GM13977 (cell line): ENCODE measurements at regions not wholly inside any gene's neighbourhood (a gene's known extent, or its start where the extent isn't known, plus 50 kb on each side); places are given as distances from the start of the nearest gene placed in this dataset.

Experiments used
- DNase-seq: peaks from one replicate; pipeline ENCODE4 v3.0.0; 2012; ENCODE audit warnings: low spot score
- in situ Hi-C: fragments of 300-500 bp; cut with MboI; formaldehyde crosslinking; loops from one replicate; pipeline ENCODE4 v1.12.0; 2022; ENCODE audit warnings: low sequenced_read_pairs, low pct_unique_long_range_greater_than_20kb, mixed read lengths, inconsistent platforms; ENCODE audit not compliant: unreplicated experiment
- TF ChIP-seq, protein P1 (sequence below): IDR thresholded peaks from 2 replicates; pipeline ENCODE4 v1.5.1; 2012; ENCODE audit warnings: mild to moderate bottlenecking, control low read depth; ENCODE audit not compliant: insufficient read depth; ENCODE audit errors: extremely low read depth, missing control alignments

DNA sequence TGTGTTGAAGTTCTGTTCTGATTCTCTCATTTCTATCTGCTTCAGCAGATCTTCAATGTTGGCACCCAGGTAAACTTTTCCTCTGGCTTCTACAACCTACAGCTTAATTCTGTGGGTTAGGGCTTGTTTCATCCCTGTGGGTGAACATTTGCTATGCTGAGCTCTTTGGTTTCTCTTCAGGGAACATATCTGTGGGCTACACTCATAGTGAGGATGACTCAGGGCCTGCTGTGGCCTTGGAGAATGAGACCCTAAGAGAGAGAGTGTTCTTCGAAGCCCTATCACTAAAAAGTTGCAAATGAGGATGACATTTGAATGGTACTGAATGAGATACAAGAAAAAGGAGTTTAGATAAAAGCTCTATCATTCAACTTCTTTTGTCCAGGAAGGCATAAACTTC is 346.2 kb upstream of the CBLB start:
- no peak for DNase-seq
- in situ Hi-C loops = no loop called here
- TF ChIP-seq, protein P1, sequence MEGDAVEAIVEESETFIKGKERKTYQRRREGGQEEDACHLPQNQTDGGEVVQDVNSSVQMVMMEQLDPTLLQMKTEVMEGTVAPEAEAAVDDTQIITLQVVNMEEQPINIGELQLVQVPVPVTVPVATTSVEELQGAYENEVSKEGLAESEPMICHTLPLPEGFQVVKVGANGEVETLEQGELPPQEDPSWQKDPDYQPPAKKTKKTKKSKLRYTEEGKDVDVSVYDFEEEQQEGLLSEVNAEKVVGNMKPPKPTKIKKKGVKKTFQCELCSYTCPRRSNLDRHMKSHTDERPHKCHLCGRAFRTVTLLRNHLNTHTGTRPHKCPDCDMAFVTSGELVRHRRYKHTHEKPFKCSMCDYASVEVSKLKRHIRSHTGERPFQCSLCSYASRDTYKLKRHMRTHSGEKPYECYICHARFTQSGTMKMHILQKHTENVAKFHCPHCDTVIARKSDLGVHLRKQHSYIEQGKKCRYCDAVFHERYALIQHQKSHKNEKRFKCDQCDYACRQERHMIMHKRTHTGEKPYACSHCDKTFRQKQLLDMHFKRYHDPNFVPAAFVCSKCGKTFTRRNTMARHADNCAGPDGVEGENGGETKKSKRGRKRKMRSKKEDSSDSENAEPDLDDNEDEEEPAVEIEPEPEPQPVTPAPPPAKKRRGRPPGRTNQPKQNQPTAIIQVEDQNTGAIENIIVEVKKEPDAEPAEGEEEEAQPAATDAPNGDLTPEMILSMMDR = no peak

DNA sequence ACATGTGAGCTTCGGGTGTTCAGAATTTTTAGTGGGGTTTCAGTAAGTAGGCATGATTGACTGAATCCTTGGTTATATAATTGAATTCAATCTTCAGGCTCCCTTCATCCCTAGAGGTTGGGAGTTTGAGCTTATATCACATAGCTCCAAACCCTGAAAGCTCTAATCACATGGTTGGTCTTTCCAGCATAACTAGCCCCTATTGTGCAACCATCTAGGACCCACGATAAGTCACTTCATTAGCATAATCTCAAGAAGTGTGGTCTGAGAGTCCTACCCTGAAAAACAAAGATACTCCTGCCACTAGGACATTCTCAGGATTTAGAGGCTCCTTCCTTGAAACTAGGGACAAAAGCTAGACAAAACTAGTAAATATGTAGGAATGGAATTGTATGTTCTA is 348.9 kb upstream of the CBLB start:
- DNase-seq = no peak
- in situ Hi-C loops = no loop called here
- TF ChIP-seq, protein P1 = no peak

DNA sequence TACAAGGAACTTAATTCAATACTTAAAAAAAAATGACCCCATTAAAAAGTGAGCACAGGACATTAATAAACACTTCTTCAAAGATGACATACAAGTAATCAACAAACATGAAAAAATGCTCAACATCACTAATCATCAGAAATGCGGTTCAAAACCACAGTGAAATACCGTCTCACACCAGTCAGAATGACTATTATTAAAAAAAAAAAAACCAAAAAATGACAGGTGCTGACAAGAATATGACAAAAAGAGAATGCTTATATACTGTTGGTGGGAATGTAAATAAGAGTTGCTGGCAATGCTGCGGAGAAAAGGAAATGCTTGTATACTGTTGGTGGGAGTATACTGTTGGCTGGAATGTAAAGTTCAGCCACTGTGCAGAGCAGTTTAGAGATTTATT is 358.3 kb upstream of the CBLB start:
- in situ Hi-C loops = no loop called here
- no peak for DNase-seq
- TF ChIP-seq, protein P1 = no peak

DNA sequence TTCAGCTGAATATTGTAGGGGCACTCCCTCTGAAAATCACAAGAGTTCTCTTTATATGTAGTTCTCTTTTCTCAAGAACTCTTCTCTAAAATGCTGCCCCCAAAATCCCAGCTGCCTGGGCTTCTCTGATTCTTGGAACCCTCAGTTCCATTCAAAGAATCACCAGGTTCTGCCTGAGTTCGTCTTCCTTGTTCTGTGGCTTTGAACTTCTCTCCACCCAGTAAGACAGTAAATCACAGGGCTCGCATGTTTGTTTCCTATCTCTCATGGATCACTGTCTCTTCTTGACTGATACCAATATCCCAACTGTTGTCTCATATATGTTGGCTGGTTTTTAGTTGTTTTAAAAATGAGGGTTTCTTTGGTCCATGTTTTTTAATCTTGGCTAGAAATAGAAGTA is 359.5 kb upstream of the CBLB start:
- in situ Hi-C loops = no loop called here
- no peak for DNase-seq
- TF ChIP-seq, protein P1 = no peak

DNA sequence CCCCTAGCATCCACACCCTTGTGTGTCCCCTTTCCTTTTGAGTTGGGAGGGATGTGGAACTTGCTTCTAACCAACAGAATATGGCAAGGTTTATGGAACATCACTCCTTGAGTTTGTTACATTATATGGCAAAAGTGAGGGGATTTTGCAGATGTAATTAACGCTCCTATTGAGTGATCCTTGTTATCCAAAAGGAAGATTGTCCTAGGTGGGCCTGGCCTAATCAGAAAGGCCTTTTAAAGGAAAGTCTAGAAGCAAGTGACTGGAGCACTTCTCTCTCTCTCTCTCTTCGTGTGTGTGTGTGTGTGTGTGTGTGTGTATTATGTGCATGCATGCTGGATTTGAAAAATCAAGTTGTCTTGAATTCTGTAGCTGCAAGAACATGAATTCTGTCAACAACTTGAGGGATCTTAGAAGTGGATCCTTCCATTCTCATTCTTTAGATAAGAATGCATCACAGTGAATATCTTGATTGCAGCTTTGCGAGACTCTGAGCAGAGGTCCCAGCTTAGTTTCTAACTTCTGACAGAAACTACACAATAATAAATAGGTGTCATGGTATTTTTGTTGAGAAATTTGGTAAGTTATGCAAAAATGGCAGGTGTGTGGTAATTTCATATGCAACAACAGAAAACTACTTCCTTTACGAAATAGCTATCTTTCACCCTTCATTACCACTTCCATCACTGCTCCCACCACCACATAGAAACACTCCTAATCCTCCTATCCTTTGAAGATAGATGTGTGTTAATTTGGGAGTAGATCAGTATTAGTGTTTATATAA is 360.9 kb upstream of the CBLB start:
- TF ChIP-seq, protein P1 = no peak
- no peak for DNase-seq
- in situ Hi-C loops = no loop called here

DNA sequence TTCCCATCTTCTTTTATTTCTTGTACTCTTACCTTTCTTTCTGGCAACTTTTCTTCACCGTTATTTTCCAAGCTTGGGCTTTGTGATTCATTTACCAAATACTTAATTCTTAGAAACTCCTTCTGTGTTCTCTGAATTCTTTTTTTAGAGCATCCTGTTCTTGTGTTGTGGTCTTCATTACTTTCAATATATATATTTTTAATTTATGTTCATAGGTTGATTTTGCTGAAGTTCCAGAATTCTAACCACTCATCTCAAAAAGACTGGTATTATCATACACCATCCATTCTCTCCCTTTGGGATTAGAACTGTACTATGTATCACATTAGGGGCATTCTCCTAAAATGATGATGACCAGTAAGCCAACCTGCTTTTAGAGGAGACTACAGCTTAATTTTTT is 362.3 kb upstream of the CBLB start:
- in situ Hi-C loops = no loop called here

More for the DNA sequence above, 362.3 kb upstream of the CBLB start:
- DNase-seq = no peak
- TF ChIP-seq, protein P1 = no peak
